GM12892 (cell line): ENCODE measurements at regions not wholly inside any gene's neighbourhood (a gene's known extent, or its start where the extent isn't known, plus 50 kb on each side); places are given as distances from the start of the nearest gene placed in this dataset.

Experiments
- POLR2A ChIP-seq: IDR thresholded peaks from 2 replicates; pipeline ENCODE4 v1.6.1; 2011; ENCODE audit warnings: low read depth, low read length, control low read depth
- POLR2AphosphoS5 ChIP-seq: IDR thresholded peaks from 2 replicates; pipeline ENCODE4 v1.6.1; 2011; ENCODE audit warnings: low read depth, low read length, control low read depth
- TAF1 ChIP-seq: IDR thresholded peaks from 2 replicates; pipeline ENCODE4 v1.6.1; 2011; ENCODE audit warnings: low read depth, mild to moderate bottlenecking, control low read depth, low read length, borderline replicate concordance

DNA sequence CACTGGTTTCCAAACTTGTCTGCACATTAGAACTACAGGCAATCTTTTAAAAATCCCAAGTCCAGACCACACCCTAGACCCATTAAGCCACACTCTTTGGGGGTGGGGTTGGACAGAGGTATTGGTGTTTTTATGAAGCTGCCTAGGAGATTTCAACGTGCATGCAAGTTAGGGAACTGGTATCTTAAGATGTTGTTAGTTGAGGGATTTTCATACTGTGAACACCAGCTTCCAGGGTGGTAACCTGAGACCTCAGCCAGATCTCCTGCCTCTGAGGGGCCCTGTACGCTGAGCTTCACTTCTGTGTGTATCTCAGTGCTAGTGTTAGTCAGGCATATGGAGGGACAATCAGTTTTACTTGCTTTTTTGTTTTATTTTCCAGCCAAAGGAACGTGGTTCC is 138.0 kb downstream of the UTRN start:
- TF ChIP-seq POLR2A, result no peak
- TF ChIP-seq POLR2AphosphoS5, result no peak
- TF ChIP-seq TAF1, result no peak
